ENCODE measurements at regions not wholly inside any gene's neighbourhood (a gene's known extent, or its start where the extent isn't known, plus 50 kb on each side); places are given as distances from the start of the nearest gene placed in this dataset.
A peak's percentile ranks its signal among the peaks of the same experiment; 100 is the strongest.
"Not testable (repeated sequence)": the region's sequence is repeated elsewhere in the genome, so short reads cannot be mapped to it uniquely, and the experiment has no call there.

GRCh38 chr13:24619282-24619681 lies 60.9 kb upstream of the ATP12A start:
- Mint-ChIP-seq H3K4me3 (no peak overlapping the region), H3K36me3 (ENCODE audit: low read depth) (no peaks in the 10 kb centered on the region), H3K4me1 (ENCODE audit: low read depth) (peaks cover 30% of the 10 kb centered on the region), H3K9me3 (no peaks in the 10 kb centered on the region), H3K27ac (no peak overlapping the region), H3K27me3 (ENCODE audit: low read depth) (no peaks in the 10 kb centered on the region)
- no peak for DNase-seq
- CTCF ChIA-PET = interaction anchor here (0.6 to 1.0 kb wide), 2 partner anchors 53 to 77 kb away, joined by 3 to 4 read pairs; no protein-coding TSS in a partner anchor
- intact Hi-C loops (cut with micrococcal nuclease) = no loop called here

GRCh38 chr13:24622481-24623148 lies 57.6 kb upstream of the ATP12A start:
- H3K27me3 Mint-ChIP-seq (ENCODE audit: low read depth); DNase-seq; H3K4me3 Mint-ChIP-seq; intact Hi-C loops (cut with micrococcal nuclease); H3K36me3 Mint-ChIP-seq (ENCODE audit: low read depth); H3K27ac Mint-ChIP-seq; H3K9me3 Mint-ChIP-seq: not testable (repeated sequence)
- peaks cover 48% of the 10 kb centered on the region for H3K4me1 Mint-ChIP-seq (ENCODE audit: low read depth)
- CTCF ChIA-PET = interaction anchor here (1.0 to 1.9 kb wide), 3 partner anchors 23 to 50 kb away, joined by 3 to 6 read pairs (median 4); no protein-coding TSS in a partner anchor

DNA sequence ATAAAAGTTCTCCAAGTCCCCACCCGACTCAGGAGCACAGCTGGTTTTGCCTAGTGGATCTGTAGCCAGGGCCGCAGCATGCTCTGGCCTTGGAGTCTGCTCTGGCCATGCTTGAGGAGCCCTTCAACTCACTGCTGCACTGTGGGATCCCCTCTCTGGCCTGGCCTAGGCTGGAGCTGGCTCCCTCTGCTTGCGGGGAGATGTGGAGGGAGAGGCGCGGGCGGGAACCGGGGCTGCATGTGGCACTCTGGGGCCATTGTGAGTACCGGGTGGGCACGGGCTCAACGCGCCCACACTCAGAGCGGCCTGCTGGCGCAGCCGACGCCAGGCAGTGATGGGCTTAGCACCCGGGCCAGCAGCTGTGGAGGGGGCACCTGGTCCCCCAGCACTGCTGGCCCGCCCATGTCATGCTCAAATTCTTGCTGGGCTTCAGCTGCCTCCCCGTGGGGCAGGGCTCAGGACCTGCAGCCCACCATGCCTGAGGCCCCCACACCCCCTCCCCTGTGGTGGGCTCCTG lies 57.0 kb upstream of the ATP12A start:
- Mint-ChIP-seq H3K36me3 (ENCODE audit: low read depth) (no peaks in the 10 kb centered on the region), H3K4me1 (ENCODE audit: low read depth) (peaks cover 43% of the 10 kb centered on the region), H3K9me3 (no peaks in the 10 kb centered on the region), H3K27me3 (ENCODE audit: low read depth) (no peaks in the 10 kb centered on the region), H3K27ac (no peak overlapping the region), H3K4me3 (no peak overlapping the region)
- no peak for DNase-seq
- intact Hi-C loops (cut with micrococcal nuclease) = no loop called here
- CTCF ChIA-PET = interaction anchor here (0.6 to 2.2 kb wide), 5 partner anchors 17 to 51 kb away, joined by 3 to 12 read pairs (median 4); no protein-coding TSS in a partner anchor

DNA sequence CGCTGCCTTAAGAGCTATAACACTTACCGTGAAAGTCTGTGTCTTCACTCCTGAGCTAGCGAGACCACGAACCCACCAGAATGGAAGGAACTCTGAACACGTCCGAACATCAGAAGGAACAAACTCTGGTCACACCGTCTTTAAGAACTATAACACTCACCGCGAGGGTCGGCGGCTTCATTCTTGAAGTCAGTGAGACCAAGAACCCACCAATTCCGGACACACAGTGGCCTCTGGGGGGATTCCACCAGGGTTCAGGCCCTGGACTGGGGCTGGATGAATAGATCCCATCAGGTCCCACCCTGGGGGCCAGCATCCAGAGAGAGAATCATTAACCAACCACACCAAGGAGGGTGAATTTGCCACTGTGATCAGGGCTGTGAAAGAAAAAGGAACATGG lies 55.8 kb upstream of the ATP12A start:
- no peak overlapping the region for H3K4me3 Mint-ChIP-seq
- H3K4me1 Mint-ChIP-seq (ENCODE audit: low read depth) = peaks cover 32% of the 10 kb centered on the region
- CTCF ChIA-PET = interaction anchor here (0.5 to 2.2 kb wide), 4 partner anchors 18 to 69 kb away, joined by 3 to 12 read pairs (median 4); no protein-coding TSS in a partner anchor
- no peaks in the 10 kb centered on the region for H3K27me3 Mint-ChIP-seq (ENCODE audit: low read depth)
- intact Hi-C loops (cut with micrococcal nuclease) = loop anchor here (2.0 kb wide), 1 partner anchor 26 kb away; no protein-coding TSS in a partner anchor
- no peaks in the 10 kb centered on the region for H3K36me3 Mint-ChIP-seq (ENCODE audit: low read depth)
- H3K27ac Mint-ChIP-seq = peak overlapping the region; percentile 70
- H3K9me3 Mint-ChIP-seq = no peaks in the 10 kb centered on the region
- DNase-seq = no peak

DNA sequence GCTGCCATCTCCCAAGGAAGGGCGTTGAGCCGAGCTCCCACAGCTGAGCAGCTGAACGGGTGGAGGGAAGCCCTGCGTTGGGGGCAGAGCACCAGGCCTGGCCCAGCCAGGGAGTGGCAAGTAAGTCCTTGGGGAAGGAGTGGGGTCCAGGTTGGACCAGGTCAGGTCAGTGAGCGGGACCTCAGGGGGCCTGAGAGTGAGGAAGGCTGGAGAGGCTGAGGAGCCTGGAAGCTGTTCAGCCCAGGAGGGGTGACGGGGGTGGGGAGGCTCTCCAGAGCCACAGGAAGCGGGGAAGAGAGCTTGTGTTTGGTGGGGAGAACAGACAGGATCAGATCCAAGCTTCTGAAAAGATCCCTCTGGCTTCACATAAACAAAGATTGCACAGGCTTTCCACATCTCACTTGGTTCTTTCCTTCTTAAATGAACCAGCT lies 55.4 kb upstream of the ATP12A start:
- H3K27me3 Mint-ChIP-seq (ENCODE audit: low read depth) = no peaks in the 10 kb centered on the region
- no peak overlapping the region for H3K4me3 Mint-ChIP-seq
- H3K27ac Mint-ChIP-seq = peak overlapping the region; percentile 70
- H3K9me3 Mint-ChIP-seq = no peaks in the 10 kb centered on the region
- intact Hi-C loops (cut with micrococcal nuclease) = loop anchor here (2.0 to 5.0 kb wide), 2 partner anchors 26 to 353 kb away; no protein-coding TSS in a partner anchor
- CTCF ChIA-PET = interaction anchor here (0.5 to 2.2 kb wide), 3 partner anchors 18 to 68 kb away, joined by 3 to 12 read pairs (median 3); no protein-coding TSS in a partner anchor
- no peak for DNase-seq
- H3K36me3 Mint-ChIP-seq (ENCODE audit: low read depth) = no peaks in the 10 kb centered on the region
- peaks cover 30% of the 10 kb centered on the region for H3K4me1 Mint-ChIP-seq (ENCODE audit: low read depth)

GRCh38 chr13:24625331-24625731 lies 54.9 kb upstream of the ATP12A start:
- H3K4me3 Mint-ChIP-seq = no peak overlapping the region
- no peak for DNase-seq
- intact Hi-C loops (cut with micrococcal nuclease) = loop anchor here (2.0 to 5.0 kb wide), 2 partner anchors 27 to 353 kb away; no protein-coding TSS in a partner anchor

GRCh38 chr13:24625870-24626849 lies 54.0 kb upstream of the ATP12A start:
- peak; percentile 42 for DNase-seq
- H3K4me3 Mint-ChIP-seq = no peak overlapping the region
- intact Hi-C loops (cut with micrococcal nuclease) = loop anchor here (1.0 to 5.0 kb wide), 4 partner anchors 8 to 354 kb away; no protein-coding TSS in a partner anchor

More at GRCh38 chr13:24625331-24625731, 54.9 kb upstream of the ATP12A start:
- CTCF ChIA-PET = interaction anchor here (1.0 to 2.2 kb wide), 2 partner anchors 19 to 102 kb away, joined by 3 to 12 read pairs; no protein-coding TSS in a partner anchor
- peak overlapping the region; percentile 70 for H3K27ac Mint-ChIP-seq
- H3K36me3 Mint-ChIP-seq (ENCODE audit: low read depth) = no peaks in the 10 kb centered on the region
- no peaks in the 10 kb centered on the region for H3K27me3 Mint-ChIP-seq (ENCODE audit: low read depth)
- H3K4me1 Mint-ChIP-seq (ENCODE audit: low read depth) = peaks cover 30% of the 10 kb centered on the region
- H3K9me3 Mint-ChIP-seq = no peaks in the 10 kb centered on the region

DNA sequence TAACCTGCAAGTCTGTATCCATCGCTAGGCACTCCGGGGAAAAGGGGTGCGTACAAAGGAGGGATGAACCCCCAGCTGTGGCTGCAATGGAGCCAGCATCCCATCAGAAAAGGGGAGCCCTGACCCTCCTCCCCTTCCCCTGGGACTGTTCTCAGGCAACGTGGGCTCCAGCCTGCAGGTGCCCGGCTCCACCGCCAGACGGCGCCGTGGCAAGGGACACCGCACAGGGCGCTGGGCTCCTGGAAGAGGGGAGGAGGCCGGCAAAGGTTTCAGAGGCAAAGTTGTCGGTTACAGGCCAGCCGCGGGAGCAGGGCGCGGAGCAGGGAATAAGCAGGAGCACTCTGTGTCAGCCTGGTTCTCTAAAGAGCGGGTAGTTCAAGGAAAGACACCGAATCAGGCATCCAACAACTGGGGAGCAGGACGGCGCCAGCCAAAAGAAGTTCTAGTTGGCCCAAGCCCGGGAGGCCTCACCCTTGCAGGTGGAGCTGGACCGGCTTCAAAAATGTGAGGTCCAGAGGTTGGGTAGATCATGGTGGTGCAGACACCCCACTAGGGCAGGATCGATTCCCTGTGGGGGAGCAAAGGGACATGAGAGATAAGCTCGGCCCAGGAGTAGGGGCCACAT lies 53.0 kb upstream of the ATP12A start:
- H3K9me3 Mint-ChIP-seq = no peaks in the 10 kb centered on the region
- no peaks in the 10 kb centered on the region for H3K36me3 Mint-ChIP-seq (ENCODE audit: low read depth)
- CTCF ChIA-PET = interaction anchor here (1.2 kb wide), 1 partner anchor 35 kb away, joined by 3 read pairs; no protein-coding TSS in a partner anchor
- peaks cover 36% of the 10 kb centered on the region for H3K4me1 Mint-ChIP-seq (ENCODE audit: low read depth)
- no peak overlapping the region for H3K27ac Mint-ChIP-seq
- DNase-seq = no peak
- H3K4me3 Mint-ChIP-seq = no peak overlapping the region
- H3K27me3 Mint-ChIP-seq (ENCODE audit: low read depth) = no peaks in the 10 kb centered on the region
- intact Hi-C loops (cut with micrococcal nuclease) = loop anchor here (5.0 kb wide), 1 partner anchor 355 kb away; no protein-coding TSS in a partner anchor

More at GRCh38 chr13:24625870-24626849, 54.0 kb upstream of the ATP12A start:
- peaks cover 36% of the 10 kb centered on the region for H3K4me1 Mint-ChIP-seq (ENCODE audit: low read depth)
- no peaks in the 10 kb centered on the region for H3K27me3 Mint-ChIP-seq (ENCODE audit: low read depth)
- H3K9me3 Mint-ChIP-seq = no peaks in the 10 kb centered on the region
- no peaks in the 10 kb centered on the region for H3K36me3 Mint-ChIP-seq (ENCODE audit: low read depth)
- H3K27ac Mint-ChIP-seq = peak overlapping the region; percentile 70
- CTCF ChIA-PET = interaction anchor here (1.0 kb wide), 1 partner anchor 101 kb away, joined by 3 read pairs; no protein-coding TSS in a partner anchor

- Mint-ChIP-seq H3K4me3 (no peak overlapping the region), H3K27ac (no peak overlapping the region), H3K27me3 (ENCODE audit: low read depth) (no peaks in the 10 kb centered on the region), H3K9me3 (no peaks in the 10 kb centered on the region), H3K36me3 (ENCODE audit: low read depth) (no peaks in the 10 kb centered on the region), H3K4me1 (ENCODE audit: low read depth) (peaks cover 36% of the 10 kb centered on the region)
- intact Hi-C loops (cut with micrococcal nuclease) = loop anchor here (5.0 kb wide), 1 partner anchor 356 kb away; no protein-coding TSS in a partner anchor
- CTCF ChIA-PET = interaction anchor here (1.2 kb wide), 1 partner anchor 34 kb away, joined by 3 read pairs; no protein-coding TSS in a partner anchor
- DNase-seq = no peak
Measured at GRCh38 chr13:24627946-24628345, 52.3 kb upstream of the ATP12A start.

- Mint-ChIP-seq H3K9me3 (no peaks in the 10 kb centered on the region), H3K4me1 (ENCODE audit: low read depth) (peaks cover 30% of the 10 kb centered on the region), H3K4me3 (no peak overlapping the region), H3K36me3 (ENCODE audit: low read depth) (no peaks in the 10 kb centered on the region), H3K27me3 (ENCODE audit: low read depth) (no peaks in the 10 kb centered on the region), H3K27ac (no peak overlapping the region)
- DNase-seq = no peak
- CTCF ChIA-PET = no interaction called here
- intact Hi-C loops (cut with micrococcal nuclease) = loop anchor here (5.0 kb wide), 1 partner anchor 357 kb away; no protein-coding TSS in a partner anchor
Measured at GRCh38 chr13:24629320-24629719, 50.9 kb upstream of the ATP12A start.

DNA sequence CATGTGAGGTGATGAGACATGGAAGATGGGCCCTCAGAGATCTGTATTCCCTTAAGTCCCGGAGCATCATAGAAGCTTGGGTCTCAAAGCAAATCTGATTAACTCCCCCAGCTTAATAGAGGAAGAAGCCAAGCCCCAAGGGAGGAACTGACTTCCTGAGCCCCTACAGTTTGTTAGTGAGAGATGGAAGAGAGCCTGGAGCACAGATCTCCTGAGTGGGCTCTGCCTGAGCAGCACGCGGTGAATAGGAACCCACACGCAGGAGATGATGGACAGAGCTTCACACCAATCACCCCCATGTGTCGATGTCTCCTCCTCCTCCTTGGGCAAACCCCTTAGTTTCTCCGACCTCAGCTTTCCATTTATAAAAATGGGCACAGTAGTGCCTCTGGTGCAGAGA lies 50.1 kb upstream of the ATP12A start:
- Mint-ChIP-seq H3K4me3 (no peak overlapping the region), H3K36me3 (ENCODE audit: low read depth) (no peaks in the 10 kb centered on the region), H3K27ac (no peak overlapping the region), H3K27me3 (ENCODE audit: low read depth) (no peaks in the 10 kb centered on the region), H3K4me1 (ENCODE audit: low read depth) (peaks cover 22% of the 10 kb centered on the region), H3K9me3 (no peaks in the 10 kb centered on the region)
- intact Hi-C loops (cut with micrococcal nuclease) = no loop called here
- CTCF ChIA-PET = interaction anchor here (1.2 kb wide), 1 partner anchor 14 kb away, joined by 3 read pairs; no protein-coding TSS in a partner anchor
- no peak for DNase-seq

All from activated naive CD4-positive, alpha-beta T cell treated with anti-CD3 and anti-CD28 coated beads for 36 hours (primary cell).